H1 (cell line): ENCODE measurements at regions not wholly inside any gene's neighbourhood (a gene's known extent, or its start where the extent isn't known, plus 50 kb on each side); places are given as distances from the start of the nearest gene placed in this dataset.

ENCODE experiments used
- CTCF ChIA-PET: fragments of 300-600 bp; sonication (Branson Sonifier 250); formaldehyde crosslinking; loops from one replicate; lab custom pipeline; 2021; ENCODE audit not compliant: partially characterized antibody; lab: Charles Lee
- POLR2A ChIA-PET: fragments of 300-600 bp; sonication (Branson Sonifier 250); formaldehyde crosslinking; loops from one replicate; lab custom pipeline; 2021; ENCODE audit warnings: inconsistent platforms; ENCODE audit not compliant: partially characterized antibody; lab: Charles Lee
- DNase-seq, 2 experiments: peaks; one replicate each; pipeline versions ENCODE4 v3.0.0 to v3.0.0-alpha.2; 2010 to 2022; ENCODE audit warnings: low spot score in 2 of 2, low read depth in 1 of 2, mixed read lengths in 1 of 2
- FAIRE-seq: peaks from 2 replicates; lab custom pipeline; 2011; peaks lifted over from hg19 to GRCh38; lab: Jason Lieb, UNC
- H2AFZ ChIP-seq: 2 replicates; pipeline ENCODE4 v1.8.1; 2012; ENCODE audit warnings: low read length, inconsistent platforms
- H2AK5ac ChIP-seq: 2 replicates; pipeline ENCODE4 v1.6.1; 2013; ENCODE audit warnings: low read depth, low read length
- H2BK120ac ChIP-seq: replicated peaks from 2 replicates; pipeline ENCODE3; 2013; ENCODE audit warnings: low read depth, low read length, inconsistent platforms
- H2BK12ac ChIP-seq: 2 replicates; pipeline ENCODE4 v1.6.1; 2013; ENCODE audit warnings: low read depth, low read length
- H2BK15ac ChIP-seq: 2 replicates; pipeline ENCODE4 v1.6.1; 2013; ENCODE audit warnings: low read length
- H2BK20ac ChIP-seq: 2 replicates; pipeline ENCODE4 v1.6.1; 2013; ENCODE audit warnings: low read length
- H2BK5ac ChIP-seq: 2 replicates; pipeline ENCODE4 v1.6.1; 2013; ENCODE audit warnings: low read depth, low read length
- H3K14ac ChIP-seq: 2 replicates; pipeline ENCODE4 v1.6.1; 2013; ENCODE audit warnings: inconsistent platforms; ENCODE audit not compliant: insufficient read length
- H3K18ac ChIP-seq: 2 replicates; pipeline ENCODE4 v1.6.1; 2013; ENCODE audit warnings: low read length; ENCODE audit errors: extremely low read depth
- H3K23ac ChIP-seq: 2 replicates; pipeline ENCODE4 v1.6.1; 2013; ENCODE audit warnings: inconsistent platforms; ENCODE audit not compliant: insufficient read length
- H3K23me2 ChIP-seq: 2 replicates; pipeline ENCODE4 v1.6.1; 2013; ENCODE audit warnings: low read depth, low read length
- H3K27ac ChIP-seq: 2 replicates; pipeline ENCODE4 v1.6.1; 2011; ENCODE audit warnings: low read depth, low read length, inconsistent platforms
- H3K27me3 ChIP-seq, 4 experiments: replicated peaks in 1 of 4; 1 replicate in 1 of 4; 2 replicates in 3 of 4; pipeline versions ENCODE4 v1.6.1 to v1.8.1; 2011 to 2013; ENCODE audit warnings: low read length in 3 of 4, mild to moderate bottlenecking in 3 of 4, inconsistent platforms in 2 of 4, mixed read lengths in 2 of 4, moderate library complexity in 1 of 4; ENCODE audit not compliant: control insufficient read depth in 3 of 4, insufficient read depth in 3 of 4; ENCODE audit errors: extremely low read depth in 1 of 4
- H3K36me3 ChIP-seq, 4 experiments: 2 replicates each; pipeline versions ENCODE4 v1.6.1 to v1.8.1; 2011 to 2013; ENCODE audit warnings: mild to moderate bottlenecking in 4 of 4, low read length in 3 of 4, moderate library complexity in 2 of 4, control low read depth in 1 of 4, inconsistent platforms in 1 of 4; ENCODE audit not compliant: insufficient read depth in 4 of 4, control insufficient read depth in 2 of 4
- H3K4ac ChIP-seq: replicated peaks from 2 replicates; pipeline ENCODE3; 2013; ENCODE audit warnings: low read length, low read depth, mixed read lengths, inconsistent platforms; ENCODE audit not compliant: insufficient read length
- H3K4me1 ChIP-seq, 4 experiments: replicated peaks in 1 of 4; 1 replicate in 1 of 4; 2 replicates in 3 of 4; pipeline versions ENCODE4 v1.6.1 to v1.8.1; 2011 to 2013; ENCODE audit warnings: low read length in 3 of 4, inconsistent platforms in 2 of 4, mixed read lengths in 1 of 4; ENCODE audit not compliant: insufficient read depth in 4 of 4, control insufficient read depth in 3 of 4
- H3K4me2 ChIP-seq, 2 experiments: 2 replicates each; pipeline versions ENCODE4 v1.6.1 to v1.8.1; 2011 to 2013; ENCODE audit warnings: low read depth in 2 of 2, low read length in 2 of 2, control low read depth in 1 of 2, inconsistent platforms in 1 of 2, mild to moderate bottlenecking in 1 of 2; ENCODE audit not compliant: insufficient read depth in 1 of 2
- H3K4me3 ChIP-seq, 4 experiments: fragments of 200-600, 300-600 bp in 1 of 4; sonication (generic), shearing (Covaris generic), sonication (Bioruptor Twin) in 1 of 4; 2 replicates each; pipeline versions ENCODE4 v1.5.1 to v1.8.1; 2011 to 2016; ENCODE audit warnings: low read length in 4 of 4, low read depth in 3 of 4, control low read depth in 2 of 4, inconsistent platforms in 2 of 4, mild to moderate bottlenecking in 2 of 4, mixed read lengths in 1 of 4, moderate library complexity in 1 of 4; ENCODE audit not compliant: insufficient read depth in 2 of 4; ENCODE audit errors: extremely low read depth in 1 of 4
- H3K56ac ChIP-seq: replicated peaks from 2 replicates; pipeline ENCODE3; 2013; ENCODE audit warnings: low read depth, mild to moderate bottlenecking, mixed read lengths, low read length, inconsistent platforms; ENCODE audit not compliant: insufficient read length
- H3K79me1 ChIP-seq: 2 replicates; pipeline ENCODE4 v1.6.1; 2013; ENCODE audit warnings: low read depth, low read length, control low read depth
- H3K79me2 ChIP-seq, 2 experiments: 2 replicates each; pipeline versions ENCODE4 v1.6.1 to v1.8.1; 2012 to 2013; ENCODE audit warnings: low read length in 2 of 2, mild to moderate bottlenecking in 2 of 2, inconsistent platforms in 1 of 2; ENCODE audit not compliant: insufficient read depth in 2 of 2, control insufficient read depth in 1 of 2
- H3K9ac ChIP-seq, 4 experiments: replicated peaks in 1 of 4; 1 replicate in 1 of 4; 2 replicates in 3 of 4; pipeline versions ENCODE4 v1.6.1 to v1.8.1; 2011 to 2013; ENCODE audit warnings: low read depth in 3 of 4, low read length in 3 of 4, control low read depth in 2 of 4, mild to moderate bottlenecking in 2 of 4, moderate library complexity in 2 of 4, inconsistent platforms in 1 of 4; ENCODE audit errors: extremely low read depth in 1 of 4
- H3K9me3 ChIP-seq, 2 experiments: 2 replicates each; pipeline versions ENCODE4 v1.6.1 to v1.8.1; 2012 to 2013; ENCODE audit warnings: mild to moderate bottlenecking in 2 of 2, moderate library complexity in 2 of 2, control low read depth in 1 of 2, inconsistent platforms in 1 of 2, low read depth in 1 of 2, low read length in 1 of 2, mixed read lengths in 1 of 2; ENCODE audit not compliant: insufficient read depth in 2 of 2
- H4K20me1 ChIP-seq, 2 experiments: replicated peaks in 1 of 2; 2 replicates each; pipeline versions ENCODE3 to v1.8.1; 2011 to 2013; ENCODE audit warnings: inconsistent platforms in 2 of 2, low read length in 2 of 2, mild to moderate bottlenecking in 1 of 2; ENCODE audit not compliant: insufficient read depth in 2 of 2, control insufficient read depth in 1 of 2
- H4K5ac ChIP-seq: 2 replicates; pipeline ENCODE4 v1.6.1; 2013; ENCODE audit warnings: low read length, low read depth, mixed read lengths, inconsistent platforms; ENCODE audit not compliant: insufficient read length
- H4K8ac ChIP-seq: 2 replicates; pipeline ENCODE4 v1.8.0; 2013; ENCODE audit warnings: mild to moderate bottlenecking, moderate library complexity, low read length, inconsistent platforms; ENCODE audit not compliant: insufficient read depth; ENCODE audit errors: extremely low read depth
- H4K91ac ChIP-seq: replicated peaks from 2 replicates; pipeline ENCODE3; 2013; ENCODE audit warnings: low read length, mixed read lengths, inconsistent platforms; ENCODE audit not compliant: insufficient read length
- CTBP2 ChIP-seq: IDR thresholded peaks from 2 replicates; pipeline ENCODE4 v1.7.0; 2011; ENCODE audit warnings: borderline replicate concordance, mild to moderate bottlenecking, moderate library complexity, mixed read lengths, low read length; ENCODE audit not compliant: insufficient read depth, insufficient read length
- EGR1 ChIP-seq: IDR thresholded peaks from 2 replicates; pipeline ENCODE4 v1.6.1; 2011; ENCODE audit warnings: low read depth, low read length, borderline replicate concordance
- JUN ChIP-seq: IDR thresholded peaks from 2 replicates; pipeline ENCODE4 v1.6.1; 2011; ENCODE audit warnings: low read depth, mild to moderate bottlenecking, improper control_type of control experiment, low read length
- POLR2AphosphoS5 ChIP-seq: IDR thresholded peaks from 2 replicates; pipeline ENCODE4 v1.6.1; 2011; ENCODE audit warnings: low read depth, low read length
- RFX5 ChIP-seq: IDR thresholded peaks from 2 replicates; pipeline ENCODE4 v1.6.1; 2011; ENCODE audit warnings: low read depth, low read length, improper control_type of control experiment, borderline replicate concordance
- WGBS, 2 experiments: shearing (Covaris generic) in 1 of 2; methylation state at CpG; one replicate each; pipeline versions ENCODE4 v1.1.6 to v1.1.7; 2013 to 2015; ENCODE audit warnings: low lambda C conversion rate in 2 of 2, mixed read lengths in 2 of 2, inconsistent platforms in 1 of 2, low coverage in 1 of 2, missing lambda C conversion rate in 1 of 2; ENCODE audit not compliant: insufficient replicate concordance in 2 of 2, insufficient coverage in 1 of 2, insufficient read length in 1 of 2; ENCODE audit errors: extremely low coverage in 1 of 2, missing lambda C conversion rate in 1 of 2; 5-methylcytosine and 5-hydroxymethylcytosine counted together

- H2BK12ac ChIP-seq, result no peak overlapping the region
- no peak overlapping the region for H3K18ac ChIP-seq
- CTCF ChIA-PET, result interaction anchor here (2.2 kb wide), 1 partner anchor 9 kb away, joined by 6 read pairs; no protein-coding TSS in a partner anchor
- no peak for DNase-seq
- no peak overlapping the region for H3K4me2 ChIP-seq
- no peak overlapping the region for H4K91ac ChIP-seq
- H3K27me3 ChIP-seq, result no peaks in the 10 kb centered on the region
- no peak for FAIRE-seq
- H4K20me1 ChIP-seq, result no peaks in the 10 kb centered on the region
- 85% methylated on average over 4 of the region's 4 CpGs; no CpG with 5 or more reads in 1 of the 2 experiments for WGBS, 2 experiments
- POLR2A ChIA-PET, result no interaction called here
- no peaks in the 10 kb centered on the region for H3K79me2 ChIP-seq
- H2BK20ac ChIP-seq, result no peak overlapping the region; the same call in 1 of the 2 replicates
- H3K36me3 ChIP-seq, result no peaks in the 10 kb centered on the region
- no peaks in the 10 kb centered on the region; the same call in 1 of the 2 replicates for H3K23me2 ChIP-seq
- no peak overlapping the region for H3K4ac ChIP-seq
- no peak overlapping the region for H2BK15ac ChIP-seq
- no peak overlapping the region for H2AK5ac ChIP-seq
- no peak overlapping the region for H3K27ac ChIP-seq
- no peak overlapping the region for H2BK5ac ChIP-seq
- no peak overlapping the region for H4K5ac ChIP-seq
- TF ChIP-seq POLR2AphosphoS5, result no peak
- no peak for TF ChIP-seq EGR1
- no peak for TF ChIP-seq RFX5
- TF ChIP-seq JUN, result no peak
- TF ChIP-seq CTBP2, result no peak
- H3K79me1 ChIP-seq, result no peaks in the 10 kb centered on the region
- no peak overlapping the region for H2AFZ ChIP-seq
- no peak overlapping the region for H3K56ac ChIP-seq
- no peak overlapping the region for H3K4me3 ChIP-seq
- no peak overlapping the region for H2BK120ac ChIP-seq
- no peaks in the 10 kb centered on the region for H3K9me3 ChIP-seq
- H3K14ac ChIP-seq, result no peak overlapping the region
- H3K9ac ChIP-seq, result no peak overlapping the region
- H3K23ac ChIP-seq, result no peak overlapping the region
- peaks cover 5 to 16% (median 12%) of the 10 kb centered on the region in 4 experiments; a peak in 6 of 7 replicates for H3K4me1 ChIP-seq
- no peak overlapping the region for H4K8ac ChIP-seq
Observed at GRCh38 chr2:204170411-204170810, 233.8 kb downstream of the ICOS start.
